ENCODE measurements at regions not wholly inside any gene's neighbourhood (a gene's known extent, or its start where the extent isn't known, plus 50 kb on each side); places are given as distances from the start of the nearest gene placed in this dataset.

GRCh38 chr11:57100638-57101331 lies 81.0 kb upstream of the LRRC55 start:
- H3K36me3 ChIP-seq (ENCODE audit: control insufficient read depth in 1 of 2, insufficient read depth in 2 of 2, low read length in 2 of 2), result no peaks in the 10 kb centered on the region
- no peak overlapping the region for H3K4me3 ChIP-seq (replicated peaks in 1 of 2; ENCODE audit: low read depth in 1 of 2, low read length in 2 of 2)
- ChIA-PET POLR2A (no interaction called here), RAD21 (ENCODE audit: low non-redundant PET in 1 of 2, low total read pairs in 2 of 2, uncharacterized antibody in 2 of 2, unreplicated experiment in 2 of 2) (no interaction called here), CTCF (no interaction called here)
- no peak for DNase-seq (ENCODE audit: low read depth, low spot score)
- H3K79me2 ChIP-seq (ENCODE audit: insufficient read depth, low read length), result no peaks in the 10 kb centered on the region
- TF ChIP-seq MAX (IDR thresholded peaks at IDR 0.05) (no peak), YY1 (IDR thresholded peaks at IDR 0.05; ENCODE audit: extremely low read depth, insufficient replicate concordance, low read depth, low read length) (no peak), POLR2A (IDR thresholded peaks at IDR 0.05; ENCODE audit: borderline replicate concordance, extremely low read depth, insufficient read depth, insufficient read length) (no peak), POLR2AphosphoS5 (IDR thresholded peaks at IDR 0.05; ENCODE audit: low read depth, low read length) (no peak), EZH2 (IDR thresholded peaks at IDR 0.05) (no peak), TCF7L2 (IDR thresholded peaks at IDR 0.05; ENCODE audit: borderline replicate concordance, extremely low read depth, insufficient read depth, insufficient read length) (no peak), ZNF274 (IDR thresholded peaks at IDR 0.05; ENCODE audit: low read depth, low read length) (no peak)
- BruUV-seq (replicated peaks), result no TSS peak
- H3K27me3 ChIP-seq (ENCODE audit: insufficient read depth, low read length), result peaks cover 3% of the 10 kb centered on the region
- no peak for ATAC-seq
- H3K9me2 ChIP-seq (ENCODE audit: insufficient read depth), result no peaks in the 10 kb centered on the region
- no peak overlapping the region for H2AFZ ChIP-seq (ENCODE audit: low read depth, low read length, poor library complexity, severe bottlenecking)
- H3K9me3 ChIP-seq (ENCODE audit: control insufficient read depth in 1 of 2, insufficient read depth in 1 of 2, low read depth in 1 of 2, low read length in 2 of 2), result no peaks in the 10 kb centered on the region
- H4K20me1 ChIP-seq (ENCODE audit: insufficient read depth), result no peaks in the 10 kb centered on the region
- no peak overlapping the region for H3K9ac ChIP-seq (ENCODE audit: low read length)
- H3K4me1 ChIP-seq (ENCODE audit: control insufficient read depth in 1 of 2, insufficient read depth in 2 of 2, low read length in 2 of 2), result no peaks in the 10 kb centered on the region
- H3K27ac ChIP-seq (ENCODE audit: low read depth, low read length), result no peak overlapping the region
- intact Hi-C loops (cut with micrococcal nuclease), result no loop called here
- no peak overlapping the region for H3K4me2 ChIP-seq (ENCODE audit: low read length)

GRCh38 chr11:57103899-57104605 lies 77.7 kb upstream of the LRRC55 start:
- RAD21 ChIA-PET (ENCODE audit: low non-redundant PET in 1 of 2, low total read pairs in 2 of 2, uncharacterized antibody in 2 of 2, unreplicated experiment in 2 of 2), result no interaction called here
- Histone ChIP-seq H3K27me3 (ENCODE audit: insufficient read depth, low read length) (no peaks in the 10 kb centered on the region; the same call in none of the 2 replicates), H3K4me3 (replicated peaks in 1 of 2; ENCODE audit: low read depth in 1 of 2, low read length in 2 of 2) (no peak overlapping the region), H3K9ac (ENCODE audit: low read length) (no peak overlapping the region), H3K9me2 (ENCODE audit: insufficient read depth) (no peaks in the 10 kb centered on the region), H2AFZ (ENCODE audit: low read depth, low read length, poor library complexity, severe bottlenecking) (no peak overlapping the region), H3K4me2 (ENCODE audit: low read length) (no peak overlapping the region), H3K36me3 (ENCODE audit: control insufficient read depth in 1 of 2, insufficient read depth in 2 of 2, low read length in 2 of 2) (no peaks in the 10 kb centered on the region), H3K9me3 (ENCODE audit: control insufficient read depth in 1 of 2, insufficient read depth in 1 of 2, low read depth in 1 of 2, low read length in 2 of 2) (no peaks in the 10 kb centered on the region), H3K27ac (ENCODE audit: low read depth, low read length) (no peak overlapping the region), H3K79me2 (ENCODE audit: insufficient read depth, low read length) (no peaks in the 10 kb centered on the region), H3K4me1 (ENCODE audit: control insufficient read depth in 1 of 2, insufficient read depth in 2 of 2, low read length in 2 of 2) (no peaks in the 10 kb centered on the region), H4K20me1 (ENCODE audit: insufficient read depth) (no peaks in the 10 kb centered on the region)
- ATAC-seq, result no peak
- no TSS peak for BruUV-seq (replicated peaks)
- POLR2A ChIA-PET, result no interaction called here
- intact Hi-C loops (cut with micrococcal nuclease), result no loop called here
- CTCF ChIA-PET, result no interaction called here
- DNase-seq (ENCODE audit: low read depth, low spot score), result no peak
- no peak for TF ChIP-seq EGR1 (IDR thresholded peaks at IDR 0.05; ENCODE audit: low read depth)
- no peak for TF ChIP-seq JUND (IDR thresholded peaks at IDR 0.05)
- no peak for TF ChIP-seq EZH2 (IDR thresholded peaks at IDR 0.05)
- no peak for TF ChIP-seq SIN3A (IDR thresholded peaks at IDR 0.05; ENCODE audit: low read depth)
- no peak for TF ChIP-seq TCF7L2 (IDR thresholded peaks at IDR 0.05; ENCODE audit: borderline replicate concordance, extremely low read depth, insufficient read depth, insufficient read length)
- TF ChIP-seq ELF1 (IDR thresholded peaks at IDR 0.05; ENCODE audit: borderline replicate concordance, low read depth), result no peak
- TF ChIP-seq RAD21 (IDR thresholded peaks at IDR 0.05; ENCODE audit: low read depth), result no peak
- TF ChIP-seq SRF (IDR thresholded peaks at IDR 0.05; ENCODE audit: low read depth), result no peak
- no peak for TF ChIP-seq CTCF (IDR thresholded peaks at IDR 0.05 in 2 of 3, conservative IDR thresholded peaks at IDR 0.05 in 1 of 3; ENCODE audit: borderline replicate concordance in 1 of 3, insufficient read depth in 1 of 3, low read depth in 2 of 3, low read length in 2 of 3)
- TF ChIP-seq EZH2phosphoT487 (IDR thresholded peaks at IDR 0.05; ENCODE audit: borderline replicate concordance), result no peak
- no peak for TF ChIP-seq POLR2A (IDR thresholded peaks at IDR 0.05; ENCODE audit: borderline replicate concordance, extremely low read depth, insufficient read depth, insufficient read length)
- TF ChIP-seq ZFX (IDR thresholded peaks at IDR 0.05), result no peak
- no peak for TF ChIP-seq MAX (IDR thresholded peaks at IDR 0.05)

Measured in HCT116 (cell line).